ENCODE measurements at regions not wholly inside any gene's neighbourhood (a gene's known extent, or its start where the extent isn't known, plus 50 kb on each side); places are given as distances from the start of the nearest gene placed in this dataset.

- DNase-seq (ENCODE audit: low read depth): no peak
Measured at GRCh38 chr11:41970681-41971080, 511.2 kb upstream of the LRRC4C start.

GRCh38 chr11:41971592-41971991, 512.1 kb upstream of the LRRC4C start:
- no peak for DNase-seq (ENCODE audit: low read depth)

GRCh38 chr11:41978945-41979344, 519.5 kb upstream of the LRRC4C start:
- DNase-seq (ENCODE audit: low read depth): peak; percentile 86

GRCh38 chr11:41980741-41981140, 521.3 kb upstream of the LRRC4C start:
- no peak for DNase-seq (ENCODE audit: low read depth)

GRCh38 chr11:41982276-41982675, 522.8 kb upstream of the LRRC4C start:
- no peak for DNase-seq (ENCODE audit: low read depth)

GRCh38 chr11:41982975-41983374, 523.5 kb upstream of the LRRC4C start:
- no peak for DNase-seq (ENCODE audit: low read depth)

- peak; percentile 8 for DNase-seq (ENCODE audit: low read depth)
Measured at GRCh38 chr11:41983475-41983874, 524.0 kb upstream of the LRRC4C start.

GRCh38 chr11:41984023-41984422, 524.6 kb upstream of the LRRC4C start:
- no peak for DNase-seq (ENCODE audit: low read depth)

GRCh38 chr11:41985799-41986198, 526.3 kb upstream of the LRRC4C start:
- DNase-seq (ENCODE audit: low read depth): no peak

GRCh38 chr11:41988951-41989572, 529.6 kb upstream of the LRRC4C start:
- no peak for DNase-seq (ENCODE audit: low read depth)

GRCh38 chr11:41989823-41990380, 530.5 kb upstream of the LRRC4C start:
- no peak for DNase-seq (ENCODE audit: low read depth)

GRCh38 chr11:41996533-41996932, 537.1 kb upstream of the LRRC4C start:
- DNase-seq (ENCODE audit: low read depth): no peak

- no peak for DNase-seq (ENCODE audit: low read depth)
Measured at GRCh38 chr11:41997844-41998401, 538.5 kb upstream of the LRRC4C start.

- no peak for DNase-seq (ENCODE audit: low read depth)
Measured at GRCh38 chr11:41999066-41999465, 539.6 kb upstream of the LRRC4C start.

GRCh38 chr11:42003801-42004200, 544.3 kb upstream of the LRRC4C start:
- no peak for DNase-seq (ENCODE audit: low read depth)

- no peak for DNase-seq (ENCODE audit: low read depth)
Measured at GRCh38 chr11:42006766-42007165, 547.3 kb upstream of the LRRC4C start.

GRCh38 chr11:42012271-42012670, 552.8 kb upstream of the LRRC4C start:
- DNase-seq (ENCODE audit: low read depth): no peak

GRCh38 chr11:42013656-42014201, 554.3 kb upstream of the LRRC4C start:
- DNase-seq (ENCODE audit: low read depth): peak; percentile 10

- DNase-seq (ENCODE audit: low read depth): no peak
Measured at GRCh38 chr11:42021911-42022310, 562.5 kb upstream of the LRRC4C start.

- DNase-seq (ENCODE audit: low read depth): no peak
Measured at GRCh38 chr11:42023267-42023666, 563.8 kb upstream of the LRRC4C start.

GRCh38 chr11:42025121-42025803, 565.8 kb upstream of the LRRC4C start:
- DNase-seq (ENCODE audit: low read depth): no peak

GRCh38 chr11:42034826-42035225, 575.4 kb upstream of the LRRC4C start:
- no peak for DNase-seq (ENCODE audit: low read depth)

Data from HT1080 (cell line).